HEK293T (cell line): ENCODE measurements at regions not wholly inside any gene's neighbourhood (a gene's known extent, or its start where the extent isn't known, plus 50 kb on each side); places are given as distances from the start of the nearest gene placed in this dataset.
"Not testable (repeated sequence)": the region's sequence is repeated elsewhere in the genome, so short reads cannot be mapped to it uniquely, and the experiment has no call there.

ENCODE experiments used
- CTCF ChIA-PET: fragments of 350-600 bp; formaldehyde crosslinking; extraction: SDS; loops from one replicate; lab custom pipeline; 2021; ENCODE audit warnings: antibody characterized with exemption, inconsistent platforms; lab: Yijun Ruan, JAX
- POLR2A ChIA-PET: fragments of 350-600 bp; formaldehyde crosslinking; extraction: SDS; loops from one replicate; lab custom pipeline; 2020; ENCODE audit warnings: antibody characterized with exemption, inconsistent platforms; lab: Yijun Ruan, JAX
- DNase-seq: peaks from one replicate; pipeline ENCODE4 v3.0.0; 2012; ENCODE audit warnings: mixed read lengths; ENCODE audit errors: extremely low spot score
- BHLHE40 ChIP-seq: fragments of 450-650 bp; IDR thresholded peaks from 2 replicates; pipeline ENCODE4 v1.6.1; 2016; ENCODE audit warnings: mild to moderate bottlenecking, moderate library complexity, borderline replicate concordance
- CTBP1 ChIP-seq: fragments of 450-650 bp; IDR thresholded peaks from 2 replicates; pipeline ENCODE4 v1.6.1; 2016; ENCODE audit warnings: borderline replicate concordance
- ELF4 ChIP-seq: fragments of 450-650 bp; IDR thresholded peaks from 2 replicates; pipeline ENCODE4 v1.6.1; 2017; ENCODE audit warnings: antibody characterized with exemption
- FOXA1 ChIP-seq: fragments of 450-650 bp; IDR thresholded peaks from 2 replicates; pipeline ENCODE4 v1.6.1; 2016; ENCODE audit warnings: mild to moderate bottlenecking
- FOXK2 ChIP-seq: fragments of 450-650 bp; IDR thresholded peaks from 2 replicates; pipeline ENCODE4 v1.6.1; 2016; ENCODE audit warnings: mild to moderate bottlenecking
- FOXM1 ChIP-seq: fragments of 450-650 bp; IDR thresholded peaks from 2 replicates; pipeline ENCODE4 v1.6.1; 2017; ENCODE audit warnings: mild to moderate bottlenecking, borderline replicate concordance
- HDGF ChIP-seq: fragments of 450-650 bp; IDR thresholded peaks from 2 replicates; pipeline ENCODE4 v1.6.1; 2017; ENCODE audit warnings: antibody characterized with exemption, borderline replicate concordance
- L3MBTL2 ChIP-seq: fragments of 450-650 bp; conservative IDR thresholded peaks from 2 replicates; pipeline ENCODE4 v1.6.1; 2016; ENCODE audit warnings: mild to moderate bottlenecking
- LEF1 ChIP-seq: fragments of 450-650 bp; IDR thresholded peaks from 2 replicates; pipeline ENCODE4 v1.6.1; 2017; ENCODE audit warnings: mild to moderate bottlenecking, borderline replicate concordance
- PKNOX1 ChIP-seq: fragments of 450-650 bp; IDR thresholded peaks from 2 replicates; pipeline ENCODE4 v1.6.1; 2016
- SP1 ChIP-seq: fragments of 450-650 bp; IDR thresholded peaks from 2 replicates; pipeline ENCODE4 v1.6.1; 2017
- SUZ12 ChIP-seq: fragments of 450-650 bp; IDR thresholded peaks from 2 replicates; pipeline ENCODE4 v1.6.1; 2016; ENCODE audit warnings: mild to moderate bottlenecking
- ZNF384 ChIP-seq: fragments of 450-650 bp; IDR thresholded peaks from 2 replicates; pipeline ENCODE4 v1.6.1; 2016

DNA sequence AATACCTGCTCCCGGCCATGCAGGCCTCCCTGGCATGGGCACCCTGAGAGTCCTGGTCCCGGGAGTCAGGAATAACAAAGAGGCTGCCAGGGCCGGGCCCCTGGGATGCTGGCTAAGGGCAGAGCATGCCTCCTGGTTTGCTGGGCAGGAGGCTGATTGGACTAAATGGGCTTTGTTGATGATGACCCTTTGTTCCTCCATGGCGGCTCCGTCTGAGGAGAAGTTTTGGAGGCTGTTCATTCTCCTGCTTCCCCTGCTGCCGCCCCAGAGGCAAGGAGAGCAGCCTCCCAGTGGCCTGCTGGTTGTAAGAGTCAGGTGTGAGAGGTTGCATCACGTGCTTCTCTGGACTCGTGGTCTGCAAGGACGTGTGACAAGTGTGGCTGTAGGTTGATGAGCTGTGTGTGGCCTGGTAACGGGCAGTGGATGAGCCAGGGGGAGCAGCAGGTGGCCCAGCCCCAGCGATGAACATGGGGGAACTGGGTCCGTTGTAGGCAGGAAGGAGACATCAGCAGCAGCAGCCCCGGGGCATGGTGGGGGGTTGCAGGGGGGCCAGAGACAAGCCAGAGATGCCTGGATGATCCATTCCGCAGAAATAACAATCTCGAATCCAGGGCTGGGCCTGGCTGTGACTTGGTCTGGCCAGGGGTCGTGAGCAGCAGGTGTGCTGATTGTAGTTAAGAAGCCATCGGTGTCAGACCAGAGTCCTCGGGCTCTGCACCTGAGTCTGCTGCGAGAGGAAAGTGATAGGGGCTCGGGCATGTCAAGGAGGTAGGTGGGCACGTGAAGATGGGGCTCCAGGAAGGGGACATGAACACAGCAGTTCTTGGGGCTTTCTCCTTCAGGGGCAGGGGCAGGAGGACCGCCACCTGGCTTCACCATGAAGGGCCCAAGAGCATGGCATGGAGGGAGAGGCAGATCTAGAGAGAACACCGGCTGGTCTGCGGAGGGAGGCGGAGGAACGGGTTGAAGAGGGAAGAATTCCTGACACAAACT is 101.4 kb downstream of the TNFRSF13B start:
- ChIA-PET POLR2A (no interaction called here), CTCF (no interaction called here)
- no peak for DNase-seq
- TF ChIP-seq ELF4 = no peak
- TF ChIP-seq CTBP1 = no peak
- no peak for TF ChIP-seq ZNF384

- DNase-seq, POLR2A ChIA-PET: not testable (repeated sequence)
Measured at GRCh38 chr17:16869531-16870252, 102.2 kb downstream of the TNFRSF13B start.

GRCh38 chr17:16868616-16869015 is 103.3 kb downstream of the TNFRSF13B start:
- POLR2A ChIA-PET, DNase-seq, CTCF ChIA-PET: not testable (repeated sequence)

More at GRCh38 chr17:16869531-16870252, 102.2 kb downstream of the TNFRSF13B start:
- CTCF ChIA-PET = not testable (repeated sequence)

GRCh38 chr17:16867545-16867944 is 104.4 kb downstream of the TNFRSF13B start:
- CTCF ChIA-PET, POLR2A ChIA-PET, DNase-seq: not testable (repeated sequence)

GRCh38 chr17:16866841-16867240 is 105.1 kb downstream of the TNFRSF13B start:
- POLR2A ChIA-PET, CTCF ChIA-PET, DNase-seq: not testable (repeated sequence)

DNA sequence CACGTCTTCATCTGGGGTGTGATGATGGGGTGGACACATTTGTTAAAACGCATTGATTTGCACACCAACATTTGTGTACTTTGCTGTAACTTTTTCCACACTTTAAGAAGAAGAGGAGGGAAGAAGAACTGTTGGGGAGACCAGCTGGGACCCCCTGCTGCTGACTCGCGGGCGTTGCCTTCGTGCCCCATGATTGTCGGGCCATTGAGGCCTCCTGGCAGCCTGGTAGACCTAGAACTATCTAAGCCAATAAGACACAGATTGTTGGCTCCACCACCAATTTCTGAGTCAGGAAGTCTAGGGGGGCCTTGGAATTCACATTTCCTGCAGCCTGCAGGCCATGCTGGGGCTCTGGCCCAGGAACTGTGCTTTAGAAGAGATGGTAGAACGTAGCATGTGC is 105.5 kb downstream of the TNFRSF13B start:
- POLR2A ChIA-PET = no interaction called here
- no peak for TF ChIP-seq L3MBTL2
- no peak for TF ChIP-seq LEF1
- TF ChIP-seq FOXK2 = no peak
- no peak for TF ChIP-seq PKNOX1
- TF ChIP-seq FOXA1 = no peak
- no peak for TF ChIP-seq SP1
- no peak for TF ChIP-seq SUZ12
- TF ChIP-seq FOXM1 = no peak
- no peak for TF ChIP-seq BHLHE40
- TF ChIP-seq HDGF = no peak
- CTCF ChIA-PET = no interaction called here

GRCh38 chr17:16865704-16866103 is 106.2 kb downstream of the TNFRSF13B start:
- CTCF ChIA-PET, DNase-seq, POLR2A ChIA-PET: not testable (repeated sequence)

More for the DNA sequence above, 105.5 kb downstream of the TNFRSF13B start:
- no peak for DNase-seq

GRCh38 chr17:16865077-16865613 is 106.8 kb downstream of the TNFRSF13B start:
- CTCF ChIA-PET, POLR2A ChIA-PET, DNase-seq: not testable (repeated sequence)

GRCh38 chr17:16864462-16865076 is 107.3 kb downstream of the TNFRSF13B start:
- DNase-seq, CTCF ChIA-PET, POLR2A ChIA-PET: not testable (repeated sequence)

GRCh38 chr17:16861152-16861551 is 110.8 kb downstream of the TNFRSF13B start:
- CTCF ChIA-PET, DNase-seq, POLR2A ChIA-PET: not testable (repeated sequence)

DNA sequence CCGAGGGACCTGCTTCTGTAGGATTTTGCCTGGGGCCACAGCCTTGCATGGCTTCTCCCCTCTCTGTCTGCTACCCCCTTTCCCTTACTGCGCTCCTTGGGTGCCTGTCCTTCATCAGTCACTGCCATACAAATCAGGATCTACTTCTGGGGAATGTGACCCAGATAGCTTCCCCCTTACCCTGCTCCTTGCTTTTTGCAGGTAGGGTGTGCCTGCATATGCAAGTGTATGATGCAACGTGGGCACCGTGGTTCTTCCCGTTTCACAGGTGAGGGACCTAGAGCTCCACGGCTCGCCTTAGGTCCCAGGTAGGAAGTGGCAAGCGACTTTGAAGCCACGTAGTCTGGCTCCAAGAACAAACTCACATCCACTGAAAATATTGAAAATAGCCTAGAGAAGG is 111.5 kb downstream of the TNFRSF13B start:
- DNase-seq, POLR2A ChIA-PET, CTCF ChIA-PET: not testable (repeated sequence)

- POLR2A ChIA-PET, DNase-seq, CTCF ChIA-PET: not testable (repeated sequence)
Measured at GRCh38 chr17:16859515-16859914, 112.4 kb downstream of the TNFRSF13B start.

GRCh38 chr17:16857746-16858145 is 114.2 kb downstream of the TNFRSF13B start:
- DNase-seq, POLR2A ChIA-PET, CTCF ChIA-PET: not testable (repeated sequence)

DNA sequence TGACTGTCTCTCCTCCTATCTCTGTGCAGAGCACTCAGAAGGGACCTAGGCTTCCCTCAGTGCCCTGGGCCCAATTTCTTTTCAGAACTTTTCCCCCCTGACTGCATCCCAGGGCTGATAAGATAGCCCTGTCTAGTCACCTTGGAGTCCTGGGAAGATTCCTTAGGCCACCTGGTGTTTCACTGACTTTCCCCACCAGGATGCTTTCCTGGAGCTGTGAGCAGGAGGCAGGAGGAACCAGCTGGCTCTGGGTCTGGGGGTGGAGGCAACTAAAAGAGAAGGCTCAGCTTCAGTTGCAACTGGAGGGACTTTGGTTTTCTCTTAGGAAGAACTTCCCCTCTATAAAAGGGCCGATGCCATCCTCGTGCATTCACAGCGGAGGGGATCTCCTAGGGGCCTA is 115.1 kb downstream of the TNFRSF13B start:
- CTCF ChIA-PET, POLR2A ChIA-PET, DNase-seq: not testable (repeated sequence)
